ENCODE measurements at regions not wholly inside any gene's neighbourhood (a gene's known extent, or its start where the extent isn't known, plus 50 kb on each side); places are given as distances from the start of the nearest gene placed in this dataset.

DNA sequence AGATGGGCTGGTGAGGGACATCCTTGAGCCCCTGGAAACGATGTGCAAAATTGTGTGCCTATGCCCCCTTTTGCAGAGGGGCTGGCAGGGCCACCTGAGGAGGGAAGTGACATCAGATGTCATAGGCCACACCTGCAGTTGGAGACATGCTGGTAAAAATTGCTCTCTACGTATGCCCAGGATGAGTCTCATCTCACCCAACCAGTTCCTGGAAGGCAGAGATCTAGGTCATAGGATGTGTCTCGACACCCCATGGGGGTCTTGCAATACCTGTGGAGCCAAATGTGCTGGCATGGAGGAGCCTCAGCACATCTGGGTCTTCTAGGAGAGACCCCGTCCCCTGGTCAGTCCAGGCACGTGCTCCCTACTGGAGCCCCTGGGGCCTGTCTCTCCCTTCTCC, 96.5 kb upstream of the TLE3 start:
- TF ChIP-seq GABPA (IDR thresholded peaks at IDR 0.05; ENCODE audit: low read depth), result no peak
- no peak for TF ChIP-seq SPI1 (IDR thresholded peaks at IDR 0.05; ENCODE audit: borderline replicate concordance, low read depth)
- TF ChIP-seq POLR2AphosphoS5 (IDR thresholded peaks at IDR 0.05; ENCODE audit: low read depth), result no peak
- DNase-seq (ENCODE audit: low read depth in 1 of 2, low spot score in 1 of 2), result no peak
- Histone ChIP-seq H3K4me3 (replicated peaks; ENCODE audit: insufficient read depth, low read length) (no peak overlapping the region), H3K27ac (replicated peaks) (no peak overlapping the region), H3K27me3 (ENCODE audit: insufficient read depth, poor library complexity, severe bottlenecking) (no peaks in the 10 kb centered on the region)

DNA sequence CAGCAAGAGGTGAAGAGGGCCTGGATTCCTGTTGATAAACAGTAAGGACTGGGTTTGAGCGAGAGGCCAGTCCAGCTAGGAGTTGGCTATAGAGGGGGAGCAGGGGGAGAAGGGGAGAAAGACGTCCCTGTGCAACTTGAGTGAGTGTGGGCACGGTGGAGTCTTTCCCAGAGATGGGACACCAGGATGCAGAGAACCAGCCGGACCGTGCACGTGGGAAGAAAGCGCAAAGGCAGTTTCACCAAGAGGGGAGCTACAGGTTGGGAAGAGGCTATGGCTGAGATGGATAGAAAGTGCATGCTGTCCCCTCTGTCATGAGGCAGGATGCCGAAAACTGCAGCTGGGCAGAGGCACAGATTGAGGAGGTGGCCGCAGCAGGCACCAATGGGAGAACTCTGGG, 96.0 kb upstream of the TLE3 start:
- no peaks in the 10 kb centered on the region for H3K27me3 ChIP-seq (ENCODE audit: insufficient read depth, poor library complexity, severe bottlenecking)
- H3K27ac ChIP-seq (replicated peaks), result no peak overlapping the region
- no peak for DNase-seq (ENCODE audit: low read depth in 1 of 2, low spot score in 1 of 2)
- TF ChIP-seq GABPA (IDR thresholded peaks at IDR 0.05; ENCODE audit: low read depth), result no peak
- TF ChIP-seq, protein P1, sequence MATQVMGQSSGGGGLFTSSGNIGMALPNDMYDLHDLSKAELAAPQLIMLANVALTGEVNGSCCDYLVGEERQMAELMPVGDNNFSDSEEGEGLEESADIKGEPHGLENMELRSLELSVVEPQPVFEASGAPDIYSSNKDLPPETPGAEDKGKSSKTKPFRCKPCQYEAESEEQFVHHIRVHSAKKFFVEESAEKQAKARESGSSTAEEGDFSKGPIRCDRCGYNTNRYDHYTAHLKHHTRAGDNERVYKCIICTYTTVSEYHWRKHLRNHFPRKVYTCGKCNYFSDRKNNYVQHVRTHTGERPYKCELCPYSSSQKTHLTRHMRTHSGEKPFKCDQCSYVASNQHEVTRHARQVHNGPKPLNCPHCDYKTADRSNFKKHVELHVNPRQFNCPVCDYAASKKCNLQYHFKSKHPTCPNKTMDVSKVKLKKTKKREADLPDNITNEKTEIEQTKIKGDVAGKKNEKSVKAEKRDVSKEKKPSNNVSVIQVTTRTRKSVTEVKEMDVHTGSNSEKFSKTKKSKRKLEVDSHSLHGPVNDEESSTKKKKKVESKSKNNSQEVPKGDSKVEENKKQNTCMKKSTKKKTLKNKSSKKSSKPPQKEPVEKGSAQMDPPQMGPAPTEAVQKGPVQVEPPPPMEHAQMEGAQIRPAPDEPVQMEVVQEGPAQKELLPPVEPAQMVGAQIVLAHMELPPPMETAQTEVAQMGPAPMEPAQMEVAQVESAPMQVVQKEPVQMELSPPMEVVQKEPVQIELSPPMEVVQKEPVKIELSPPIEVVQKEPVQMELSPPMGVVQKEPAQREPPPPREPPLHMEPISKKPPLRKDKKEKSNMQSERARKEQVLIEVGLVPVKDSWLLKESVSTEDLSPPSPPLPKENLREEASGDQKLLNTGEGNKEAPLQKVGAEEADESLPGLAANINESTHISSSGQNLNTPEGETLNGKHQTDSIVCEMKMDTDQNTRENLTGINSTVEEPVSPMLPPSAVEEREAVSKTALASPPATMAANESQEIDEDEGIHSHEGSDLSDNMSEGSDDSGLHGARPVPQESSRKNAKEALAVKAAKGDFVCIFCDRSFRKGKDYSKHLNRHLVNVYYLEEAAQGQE (IDR thresholded peaks at IDR 0.05; ENCODE audit: insufficient replicate concordance, low read depth), result no peak
- TF ChIP-seq, protein P2, sequence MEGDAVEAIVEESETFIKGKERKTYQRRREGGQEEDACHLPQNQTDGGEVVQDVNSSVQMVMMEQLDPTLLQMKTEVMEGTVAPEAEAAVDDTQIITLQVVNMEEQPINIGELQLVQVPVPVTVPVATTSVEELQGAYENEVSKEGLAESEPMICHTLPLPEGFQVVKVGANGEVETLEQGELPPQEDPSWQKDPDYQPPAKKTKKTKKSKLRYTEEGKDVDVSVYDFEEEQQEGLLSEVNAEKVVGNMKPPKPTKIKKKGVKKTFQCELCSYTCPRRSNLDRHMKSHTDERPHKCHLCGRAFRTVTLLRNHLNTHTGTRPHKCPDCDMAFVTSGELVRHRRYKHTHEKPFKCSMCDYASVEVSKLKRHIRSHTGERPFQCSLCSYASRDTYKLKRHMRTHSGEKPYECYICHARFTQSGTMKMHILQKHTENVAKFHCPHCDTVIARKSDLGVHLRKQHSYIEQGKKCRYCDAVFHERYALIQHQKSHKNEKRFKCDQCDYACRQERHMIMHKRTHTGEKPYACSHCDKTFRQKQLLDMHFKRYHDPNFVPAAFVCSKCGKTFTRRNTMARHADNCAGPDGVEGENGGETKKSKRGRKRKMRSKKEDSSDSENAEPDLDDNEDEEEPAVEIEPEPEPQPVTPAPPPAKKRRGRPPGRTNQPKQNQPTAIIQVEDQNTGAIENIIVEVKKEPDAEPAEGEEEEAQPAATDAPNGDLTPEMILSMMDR (IDR thresholded peaks at IDR 0.05; ENCODE audit: insufficient read depth, low read length), result no peak
- no peak overlapping the region for H3K4me3 ChIP-seq (replicated peaks; ENCODE audit: insufficient read depth, low read length)

DNA sequence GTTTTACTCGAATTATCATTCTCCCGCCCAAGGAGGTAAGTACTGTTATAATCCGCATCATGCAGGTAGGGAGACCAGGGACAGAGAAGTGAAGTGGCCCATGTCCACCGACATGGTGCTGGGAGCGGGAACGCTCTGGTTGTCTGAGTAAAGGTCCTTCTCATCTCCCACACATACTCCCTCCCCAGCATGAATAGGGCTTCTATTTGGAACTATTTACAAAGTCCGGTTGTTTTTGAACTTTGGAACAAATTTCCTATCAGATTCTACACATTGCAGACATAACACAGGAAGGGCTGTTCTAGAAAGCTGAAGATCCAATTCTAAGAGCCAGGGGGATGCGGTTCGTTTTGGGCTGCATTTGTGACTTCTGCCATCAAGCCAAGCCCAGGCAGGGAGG, 94.8 kb upstream of the TLE3 start:
- TF ChIP-seq SPI1 (IDR thresholded peaks at IDR 0.05; ENCODE audit: borderline replicate concordance, low read depth) (no peak), GABPA (IDR thresholded peaks at IDR 0.05; ENCODE audit: low read depth) (no peak), POLR2AphosphoS5 (IDR thresholded peaks at IDR 0.05; ENCODE audit: low read depth) (no peak)
- TF ChIP-seq, protein P2 (IDR thresholded peaks at IDR 0.05; ENCODE audit: insufficient read depth, low read length), result no peak
- TF ChIP-seq, protein P1 (IDR thresholded peaks at IDR 0.05; ENCODE audit: insufficient replicate concordance, low read depth), result no peak
- H3K27ac ChIP-seq (replicated peaks), result no peak overlapping the region
- H3K27me3 ChIP-seq (ENCODE audit: insufficient read depth, poor library complexity, severe bottlenecking), result no peaks in the 10 kb centered on the region
- no peak for DNase-seq (ENCODE audit: low read depth in 1 of 2, low spot score in 1 of 2)
- H3K4me3 ChIP-seq (replicated peaks; ENCODE audit: insufficient read depth, low read length), result no peak overlapping the region

DNA sequence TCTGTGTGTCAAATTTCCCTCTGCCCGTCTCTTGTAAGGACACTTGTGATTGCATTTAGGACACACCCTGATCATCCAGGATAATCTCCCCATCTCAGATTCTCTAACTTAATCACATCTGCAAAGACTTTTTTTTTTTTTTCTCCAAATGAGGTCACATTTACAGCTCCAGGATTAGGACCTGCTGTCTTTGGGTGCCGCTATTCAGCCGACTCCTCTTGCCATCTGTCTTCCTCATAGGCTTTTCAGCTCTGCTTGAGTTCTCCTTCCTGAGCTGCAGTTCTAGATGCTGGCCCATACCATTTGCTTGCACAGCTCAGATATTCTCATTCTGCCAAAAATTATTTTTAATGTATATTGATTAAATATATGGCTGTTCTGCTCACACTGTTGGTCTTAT, 94.3 kb upstream of the TLE3 start:
- Histone ChIP-seq H3K4me3 (replicated peaks; ENCODE audit: insufficient read depth, low read length) (no peak overlapping the region), H3K27me3 (ENCODE audit: insufficient read depth, poor library complexity, severe bottlenecking) (no peaks in the 10 kb centered on the region), H3K27ac (replicated peaks) (no peak overlapping the region)
- DNase-seq (ENCODE audit: low read depth in 1 of 2, low spot score in 1 of 2), result no peak
- TF ChIP-seq SPI1 (IDR thresholded peaks at IDR 0.05; ENCODE audit: borderline replicate concordance, low read depth), result no peak
- no peak for TF ChIP-seq POLR2AphosphoS5 (IDR thresholded peaks at IDR 0.05; ENCODE audit: low read depth)
- TF ChIP-seq, protein P1 (IDR thresholded peaks at IDR 0.05; ENCODE audit: insufficient replicate concordance, low read depth), result no peak
- TF ChIP-seq, protein P2 (IDR thresholded peaks at IDR 0.05; ENCODE audit: insufficient read depth, low read length), result no peak
- TF ChIP-seq GABPA (IDR thresholded peaks at IDR 0.05; ENCODE audit: low read depth), result no peak
